Transverse colon (tissue), 4 donors: ENCODE measurements at regions not wholly inside any gene's neighbourhood (a gene's known extent, or its start where the extent isn't known, plus 50 kb on each side); places are given as distances from the start of the nearest gene placed in this dataset.

Experiments
- DNase-seq: peaks from one replicate; pipeline ENCODE4 v3.0.0-alpha.2; 2019
- H3K27ac ChIP-seq, 4 donors: fragments of 200-600 bp; sonication (generic); 2 replicates each; pipeline ENCODE4 v1.5.1; 2016 to 2018; ENCODE audit warnings: inconsistent platforms in 4 of 4
- H3K27me3 ChIP-seq: fragments of 200-600 bp; sonication (generic); 2 replicates; pipeline ENCODE4 v1.5.1; 2017; ENCODE audit warnings: inconsistent platforms
- H3K36me3 ChIP-seq, 4 donors: fragments of 200-600 bp; sonication (generic); 2 replicates each; pipeline ENCODE4 v1.5.1; 2017 to 2019; ENCODE audit warnings: inconsistent platforms in 4 of 4
- H3K4me1 ChIP-seq, 4 donors: fragments of 200-600 bp; sonication (generic); 2 replicates each; pipeline ENCODE4 v1.5.1; 2017 to 2020; ENCODE audit warnings: inconsistent platforms in 4 of 4
- H3K4me3 ChIP-seq, 4 donors: fragments of 200-600 bp; sonication (generic); 1 replicate in 1 of 4; 2 replicates in 3 of 4; pipeline versions ENCODE4 v1.5.1 to v1.6.1; 2017 to 2019; ENCODE audit warnings: inconsistent platforms in 4 of 4
- H3K9me3 ChIP-seq, 2 donors: fragments of 200-600 bp; sonication (generic); 2 replicates each; pipeline ENCODE4 v1.5.1; 2017 to 2019; ENCODE audit warnings: inconsistent platforms in 2 of 2
- CTCF ChIP-seq, 5 experiments: fragments of 200-600 bp in 3 of 5; fragments of 450-650 bp in 2 of 5; sonication (generic) in 3 of 5; IDR thresholded peaks; 1 replicate in 2 of 5; 2 replicates in 3 of 5; pipeline ENCODE4 v1.5.1; 2016 to 2017; ENCODE audit warnings: antibody characterized with exemption in 5 of 5, inconsistent platforms in 3 of 5, mild to moderate bottlenecking in 2 of 5, moderate library complexity in 1 of 5
- EP300 ChIP-seq: sonication (generic); formaldehyde crosslinking; IDR thresholded peaks from one replicate; pipeline ENCODE4 v1.6.1; 2017; ENCODE audit warnings: antibody characterized with exemption, low read depth
- POLR2A ChIP-seq: fragments of 450-650 bp; IDR thresholded peaks from one replicate; pipeline ENCODE4 v1.6.1; 2016; ENCODE audit warnings: antibody characterized with exemption, mild to moderate bottlenecking, moderate library complexity
- POLR2AphosphoS5 ChIP-seq, 3 donors: sonication (generic); formaldehyde crosslinking; IDR thresholded peaks; one replicate each; pipeline ENCODE4 v1.6.1; 2016; ENCODE audit warnings: antibody characterized with exemption in 3 of 3
- WGBS, 2 donors: methylation state at CpG; one replicate each; pipeline ENCODE4 v1.1.5; 2018; ENCODE audit warnings: low coverage in 1 of 2; 5-methylcytosine and 5-hydroxymethylcytosine counted together
- in situ Hi-C, 4 donors: fragments of 200-750 bp; cut with MboI; loops; one replicate each; pipeline versions ENCODE4 v1.15.0 to v1.15.1; 2017; ENCODE audit warnings: low sequenced_read_pairs in 3 of 4, low pct_ligation_motif_present in 1 of 4, low pct_unique_long_range_greater_than_20kb in 1 of 4
- intact Hi-C: fragments of 100-400 bp; cut with DNase I; formaldehyde crosslinking; loops from one replicate; pipeline ENCODE4 v1.15.1; 2023; ENCODE audit warnings: low total_unique reads

- H3K27ac ChIP-seq: no peak overlapping the region
- TF ChIP-seq CTCF (IDR thresholded peaks at IDR 0.05): no peak
- TF ChIP-seq POLR2AphosphoS5 (IDR thresholded peaks at IDR 0.05): no peak
- TF ChIP-seq EP300: no peak
- no peak for TF ChIP-seq POLR2A
- no peaks in the 10 kb centered on the region for H3K36me3 ChIP-seq
- no peaks in the 10 kb centered on the region for H3K27me3 ChIP-seq
- no peak overlapping the region for H3K4me3 ChIP-seq
- no peaks in the 10 kb centered on the region for H3K4me1 ChIP-seq
- DNase-seq: no peak
- WGBS, 2 donors: 18 to 40% methylated on average over 3 of the region's 3 CpGs
- intact Hi-C loops (no loop called here), in situ Hi-C loops (no loop called here)
- no peaks in the 10 kb centered on the region for H3K9me3 ChIP-seq
Measured at GRCh38 chr14:26113911-26114640, 483.8 kb downstream of the NOVA1 start.

- Histone ChIP-seq H3K4me3 (no peak overlapping the region), H3K9me3 (no peaks in the 10 kb centered on the region), H3K4me1 (no peaks in the 10 kb centered on the region), H3K36me3 (no peaks in the 10 kb centered on the region), H3K27me3 (no peaks in the 10 kb centered on the region), H3K27ac (no peak overlapping the region)
- DNase-seq: no peak
- TF ChIP-seq POLR2AphosphoS5 (IDR thresholded peaks at IDR 0.05) (no peak), EP300 (no peak), CTCF (IDR thresholded peaks at IDR 0.05) (no peak), POLR2A (no peak)
- intact Hi-C loops: no loop called here
- in situ Hi-C loops: no loop called here
- 86% methylated on average over 2 of the region's 2 CpGs; no CpG with 5 or more reads in 1 of the 2 donors for WGBS, 2 donors
Measured at GRCh38 chr14:26104717-26105116, 493.1 kb downstream of the NOVA1 start.

- 68 to 72% methylated on average over 4 of the region's 4 CpGs for WGBS, 2 donors
- intact Hi-C loops: no loop called here
Measured at GRCh38 chr14:26097852-26098251, 500.0 kb downstream of the NOVA1 start.

GRCh38 chr14:26088275-26088674 lies 509.6 kb downstream of the NOVA1 start:
- DNase-seq: no peak
- H3K4me1 ChIP-seq: no peaks in the 10 kb centered on the region
- H3K9me3 ChIP-seq: no peaks in the 10 kb centered on the region
- TF ChIP-seq CTCF (IDR thresholded peaks at IDR 0.05) (no peak), POLR2AphosphoS5 (IDR thresholded peaks at IDR 0.05) (no peak), EP300 (no peak), POLR2A (no peak)
- in situ Hi-C loops (no loop called here), intact Hi-C loops (no loop called here)
- no peak overlapping the region for H3K27ac ChIP-seq
- 15% methylated on average over 2 of the region's 2 CpGs; no CpG with 5 or more reads in 1 of the 2 donors for WGBS, 2 donors
- no peaks in the 10 kb centered on the region for H3K36me3 ChIP-seq
- H3K27me3 ChIP-seq: no peaks in the 10 kb centered on the region
- H3K4me3 ChIP-seq: no peak overlapping the region

More at GRCh38 chr14:26097852-26098251, 500.0 kb downstream of the NOVA1 start:
- H3K4me3 ChIP-seq: no peak overlapping the region
- no peaks in the 10 kb centered on the region for H3K27me3 ChIP-seq
- no peak for TF ChIP-seq POLR2AphosphoS5 (IDR thresholded peaks at IDR 0.05)
- TF ChIP-seq EP300: no peak
- no peak for TF ChIP-seq CTCF (IDR thresholded peaks at IDR 0.05)
- DNase-seq: no peak
- H3K36me3 ChIP-seq: no peaks in the 10 kb centered on the region
- H3K9me3 ChIP-seq: no peaks in the 10 kb centered on the region
- no peak overlapping the region for H3K27ac ChIP-seq
- in situ Hi-C loops: no loop called here
- H3K4me1 ChIP-seq: no peaks in the 10 kb centered on the region
